HCT116 (cell line): ENCODE measurements at regions not wholly inside any gene's neighbourhood (a gene's known extent, or its start where the extent isn't known, plus 50 kb on each side); places are given as distances from the start of the nearest gene placed in this dataset.

ENCODE experiments used
- ATAC-seq: fragments of 200-7000 bp; cut with Tn5 transposase; 2 replicates; pipeline ENCODE4 v1.9.1; 2020; ENCODE audit warnings: mild to moderate bottlenecking, moderate library complexity
- BruUV-seq: library from RNA; stranded (reverse); fragments of 400-500 nt; replicated peaks from 2 replicates; lab custom pipeline; 2021; lab: Mats Ljungman, UMichigan
- CTCF ChIA-PET: fragments of 300-600 bp; sonication (Branson Sonifier 250); formaldehyde crosslinking; loops from one replicate; lab custom pipeline; 2021; ENCODE audit warnings: antibody characterized with exemption; lab: Charles Lee
- POLR2A ChIA-PET: fragments of 300-600, 350-600 bp; sonication (Branson Sonifier 250); formaldehyde crosslinking; loops from one replicate; lab custom pipeline; 2021; ENCODE audit warnings: antibody characterized with exemption; lab: Charles Lee
- RAD21 ChIA-PET, 2 experiments: fragments of 300-600 bp; sonication (Branson Sonifier 250); formaldehyde crosslinking; loops; one replicate each; lab custom pipeline; 2023; ENCODE audit warnings: low total read pairs in 2 of 2; ENCODE audit not compliant: uncharacterized antibody in 2 of 2, unreplicated experiment in 2 of 2, low non-redundant PET in 1 of 2; lab: Charles Lee
- DNase-seq: peaks from one replicate; pipeline ENCODE4 v3.0.0-alpha.2; 2010; ENCODE audit warnings: low read depth, low spot score
- H2AFZ ChIP-seq: fragments of 200-600 bp; shearing (Covaris generic), sonication (generic); 2 replicates; pipeline ENCODE4 v1.6.1; 2017; ENCODE audit warnings: low read depth, mixed run types, mixed read lengths, antibody characterized with exemption, low read length; ENCODE audit not compliant: poor library complexity, severe bottlenecking
- H3K27ac ChIP-seq: 2 replicates; pipeline ENCODE4 v1.5.1; 2012; ENCODE audit warnings: low read depth, low read length
- H3K27me3 ChIP-seq: fragments of 200-600 bp; sonication (generic); 2 replicates; pipeline ENCODE4 v1.6.1; 2016; ENCODE audit warnings: mixed run types, low read length, mixed read lengths; ENCODE audit not compliant: insufficient read depth
- H3K36me3 ChIP-seq, 2 experiments: fragments of 200-500 bp in 1 of 2; fragments of 200-600 bp in 1 of 2; sonication (Bioruptor generic) in 1 of 2; sonication (generic) in 1 of 2; 2 replicates each; pipeline versions ENCODE4 v1.5.1 to v1.6.1; 2014 to 2016; ENCODE audit warnings: low read length in 2 of 2, inconsistent platforms in 1 of 2, mixed read lengths in 1 of 2, mixed run types in 1 of 2; ENCODE audit not compliant: insufficient read depth in 2 of 2, control insufficient read depth in 1 of 2
- H3K4me1 ChIP-seq, 2 experiments: fragments of 200-600 bp in 1 of 2; sonication (generic) in 1 of 2; 2 replicates each; pipeline versions ENCODE4 v1.5.1 to v1.6.1; 2012 to 2017; ENCODE audit warnings: low read length in 2 of 2, inconsistent platforms in 1 of 2, mild to moderate bottlenecking in 1 of 2, mixed read lengths in 1 of 2, mixed run types in 1 of 2, moderate library complexity in 1 of 2; ENCODE audit not compliant: insufficient read depth in 2 of 2, control insufficient read depth in 1 of 2
- H3K4me2 ChIP-seq: fragments of 200-600 bp; sonication (generic); 2 replicates; pipeline ENCODE4 v1.6.1; 2017; ENCODE audit warnings: mixed run types, low read length, mixed read lengths
- H3K4me3 ChIP-seq, 2 experiments: fragments of 200-600 bp in 1 of 2; sonication (generic) in 1 of 2; replicated peaks in 1 of 2; 2 replicates each; pipeline ENCODE4 v1.5.1; 2011 to 2016; ENCODE audit warnings: low read length in 2 of 2, control low read depth in 1 of 2, low read depth in 1 of 2, mild to moderate bottlenecking in 1 of 2, mixed read lengths in 1 of 2, mixed run types in 1 of 2
- H3K79me2 ChIP-seq: fragments of 200-600 bp; sonication (generic); 2 replicates; pipeline ENCODE4 v1.6.1; 2017; ENCODE audit warnings: mild to moderate bottlenecking, mixed run types, low read length, moderate library complexity, mixed read lengths; ENCODE audit not compliant: insufficient read depth
- H3K9ac ChIP-seq: fragments of 200-600 bp; sonication (generic); 2 replicates; pipeline ENCODE4 v1.6.1; 2016; ENCODE audit warnings: low read length, mixed read lengths
- H3K9me2 ChIP-seq: fragments of 200-600 bp; sonication (generic), shearing (Covaris generic); 2 replicates; pipeline ENCODE4 v1.6.1; 2017; ENCODE audit warnings: mixed run types, mild to moderate bottlenecking, moderate library complexity; ENCODE audit not compliant: insufficient read depth
- H3K9me3 ChIP-seq, 2 experiments: fragments of 200-500 bp in 1 of 2; fragments of 200-600 bp in 1 of 2; sonication (Bioruptor generic) in 1 of 2; sonication (generic) in 1 of 2; 2 replicates each; pipeline ENCODE4 v1.6.1; 2014 to 2017; ENCODE audit warnings: low read length in 2 of 2, mixed read lengths in 2 of 2, inconsistent platforms in 1 of 2, low read depth in 1 of 2, mild to moderate bottlenecking in 1 of 2, mixed run types in 1 of 2, moderate library complexity in 1 of 2; ENCODE audit not compliant: control insufficient read depth in 1 of 2, insufficient read depth in 1 of 2
- H4K20me1 ChIP-seq: fragments of 200-600 bp; sonication (generic), shearing (Covaris generic); 2 replicates; pipeline ENCODE4 v1.6.1; 2017; ENCODE audit warnings: mixed run types, mild to moderate bottlenecking, moderate library complexity; ENCODE audit not compliant: insufficient read depth
- CBX3 ChIP-seq: IDR thresholded peaks from 2 replicates; pipeline ENCODE4 v1.6.1; 2012; ENCODE audit warnings: low read depth
- CEBPB ChIP-seq: IDR thresholded peaks from 2 replicates; pipeline ENCODE4 v1.6.1; 2012; ENCODE audit warnings: low read depth
- EGR1 ChIP-seq: IDR thresholded peaks from 2 replicates; pipeline ENCODE4 v1.6.1; 2012; ENCODE audit warnings: low read depth
- ELF1 ChIP-seq: IDR thresholded peaks from 2 replicates; pipeline ENCODE4 v1.6.1; 2012; ENCODE audit warnings: low read depth, borderline replicate concordance
- EZH2 ChIP-seq: fragments of 200-600 bp; sonication (generic); IDR thresholded peaks from 2 replicates; pipeline ENCODE4 v1.6.1; 2017; ENCODE audit warnings: antibody characterized with exemption, mixed run types
- EZH2phosphoT487 ChIP-seq: fragments of 200-600 bp; IDR thresholded peaks from 2 replicates; pipeline ENCODE4 v1.6.1; 2018; ENCODE audit warnings: antibody characterized with exemption, borderline replicate concordance
- FOSL1 ChIP-seq: IDR thresholded peaks from 2 replicates; pipeline ENCODE4 v1.6.1; 2012; ENCODE audit warnings: low read depth
- POLR2A ChIP-seq: IDR thresholded peaks from 2 replicates; pipeline ENCODE4 v1.7.0; 2011; ENCODE audit warnings: borderline replicate concordance; ENCODE audit not compliant: insufficient read depth, insufficient read length; ENCODE audit errors: extremely low read depth
- RAD21 ChIP-seq: IDR thresholded peaks from 2 replicates; pipeline ENCODE4 v1.6.1; 2012; ENCODE audit warnings: low read depth, mild to moderate bottlenecking
- REST ChIP-seq: IDR thresholded peaks from 2 replicates; pipeline ENCODE4 v1.6.1; 2012; ENCODE audit warnings: low read depth
- SIN3A ChIP-seq: IDR thresholded peaks from 2 replicates; pipeline ENCODE4 v1.6.1; 2012; ENCODE audit warnings: low read depth
- SP1 ChIP-seq: IDR thresholded peaks from 2 replicates; pipeline ENCODE4 v1.6.1; 2012; ENCODE audit warnings: low read depth
- SRF ChIP-seq: IDR thresholded peaks from 2 replicates; pipeline ENCODE4 v1.6.1; 2012; ENCODE audit warnings: low read depth
- YY1 ChIP-seq: IDR thresholded peaks from 2 replicates; pipeline ENCODE4 v1.6.1; 2011; ENCODE audit warnings: low read length, low read depth, moderate library complexity, mild to moderate bottlenecking; ENCODE audit not compliant: insufficient replicate concordance; ENCODE audit errors: extremely low read depth
- ZFX ChIP-seq: fragments of 450-650 bp; IDR thresholded peaks from 2 replicates; pipeline ENCODE4 v1.6.1; 2017
- ZNF274 ChIP-seq: fragments of 200-500 bp; sonication (Bioruptor generic); IDR thresholded peaks from 2 replicates; pipeline ENCODE4 v1.6.1; 2014; ENCODE audit warnings: mild to moderate bottlenecking, low read depth, low read length, inconsistent platforms
- intact Hi-C: fragments of 100-400 bp; cut with micrococcal nuclease; formaldehyde crosslinking; loops from 2 replicates; pipeline ENCODE4 v1.10.0; 2022
- TF ChIP-seq, protein P1 (sequence below), 3 experiments: fragments of 200-600 bp in 1 of 3; sonication (generic) in 1 of 3; IDR thresholded peaks in 2 of 3; conservative IDR thresholded peaks in 1 of 3; 2 replicates each; pipeline ENCODE4 v1.5.1; 2012 to 2017; ENCODE audit warnings: low read depth in 2 of 3, low read length in 2 of 3, antibody characterized with exemption in 1 of 3, borderline replicate concordance in 1 of 3, control low read depth in 1 of 3, mild to moderate bottlenecking in 1 of 3, mixed read lengths in 1 of 3, mixed run types in 1 of 3, moderate library complexity in 1 of 3; ENCODE audit not compliant: insufficient read depth in 1 of 3
- TF ChIP-seq, protein P2 (sequence below): IDR thresholded peaks from 2 replicates; pipeline ENCODE4 v1.6.1; 2012

- Histone ChIP-seq H2AFZ (no peak overlapping the region), H3K4me3 (no peak overlapping the region), H3K27me3 (no peaks in the 10 kb centered on the region), H4K20me1 (no peaks in the 10 kb centered on the region), H3K79me2 (no peaks in the 10 kb centered on the region), H3K9me3 (no peaks in the 10 kb centered on the region), H3K27ac (no peak overlapping the region), H3K9me2 (no peaks in the 10 kb centered on the region), H3K4me1 (no peaks in the 10 kb centered on the region; a peak in 1 of 4 replicates), H3K4me2 (no peak overlapping the region), H3K36me3 (no peaks in the 10 kb centered on the region), H3K9ac (no peak overlapping the region)
- RAD21 ChIA-PET, result no interaction called here
- intact Hi-C loops, result no loop called here
- no peak for DNase-seq
- CTCF ChIA-PET, result no interaction called here
- no peak for TF ChIP-seq POLR2A
- TF ChIP-seq CEBPB, result no peak
- no peak for TF ChIP-seq REST
- TF ChIP-seq, protein P1, sequence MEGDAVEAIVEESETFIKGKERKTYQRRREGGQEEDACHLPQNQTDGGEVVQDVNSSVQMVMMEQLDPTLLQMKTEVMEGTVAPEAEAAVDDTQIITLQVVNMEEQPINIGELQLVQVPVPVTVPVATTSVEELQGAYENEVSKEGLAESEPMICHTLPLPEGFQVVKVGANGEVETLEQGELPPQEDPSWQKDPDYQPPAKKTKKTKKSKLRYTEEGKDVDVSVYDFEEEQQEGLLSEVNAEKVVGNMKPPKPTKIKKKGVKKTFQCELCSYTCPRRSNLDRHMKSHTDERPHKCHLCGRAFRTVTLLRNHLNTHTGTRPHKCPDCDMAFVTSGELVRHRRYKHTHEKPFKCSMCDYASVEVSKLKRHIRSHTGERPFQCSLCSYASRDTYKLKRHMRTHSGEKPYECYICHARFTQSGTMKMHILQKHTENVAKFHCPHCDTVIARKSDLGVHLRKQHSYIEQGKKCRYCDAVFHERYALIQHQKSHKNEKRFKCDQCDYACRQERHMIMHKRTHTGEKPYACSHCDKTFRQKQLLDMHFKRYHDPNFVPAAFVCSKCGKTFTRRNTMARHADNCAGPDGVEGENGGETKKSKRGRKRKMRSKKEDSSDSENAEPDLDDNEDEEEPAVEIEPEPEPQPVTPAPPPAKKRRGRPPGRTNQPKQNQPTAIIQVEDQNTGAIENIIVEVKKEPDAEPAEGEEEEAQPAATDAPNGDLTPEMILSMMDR (IDR thresholded peaks at IDR 0.05 in 2 of 3, conservative IDR thresholded peaks at IDR 0.05 in 1 of 3; ENCODE audit: borderline replicate concordance in 1 of 3, insufficient read depth in 1 of 3, low read depth in 2 of 3, low read length in 2 of 3), result no peak
- no peak for TF ChIP-seq FOSL1
- TF ChIP-seq EGR1, result no peak
- TF ChIP-seq EZH2phosphoT487, result no peak
- TF ChIP-seq SIN3A, result no peak
- no peak for TF ChIP-seq CBX3
- no peak for TF ChIP-seq YY1
- no peak for TF ChIP-seq SP1
- TF ChIP-seq, protein P2, sequence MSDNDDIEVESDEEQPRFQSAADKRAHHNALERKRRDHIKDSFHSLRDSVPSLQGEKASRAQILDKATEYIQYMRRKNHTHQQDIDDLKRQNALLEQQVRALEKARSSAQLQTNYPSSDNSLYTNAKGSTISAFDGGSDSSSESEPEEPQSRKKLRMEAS, result no peak
- no peak for TF ChIP-seq ELF1
- TF ChIP-seq ZNF274, result no peak
- no peak for TF ChIP-seq EZH2
- TF ChIP-seq RAD21, result no peak
- no peak for TF ChIP-seq ZFX
- TF ChIP-seq SRF, result no peak
- no TSS peak for BruUV-seq
- no peak for ATAC-seq
- POLR2A ChIA-PET, result no interaction called here
These were observed 130.6 kb downstream of the CEP57L1 start for GRCh38 chr6:109225946-109226345.
